T-helper 17 cell (primary cell): ENCODE measurements at regions not wholly inside any gene's neighbourhood (a gene's known extent, or its start where the extent isn't known, plus 50 kb on each side); places are given as distances from the start of the nearest gene placed in this dataset.

Experiments
- ATAC-seq: fragments of 150-1000 bp; cut with Tn5 transposase; 2 replicates; pipeline ENCODE4 v1.10.0; 2021; ENCODE audit warnings: mild to moderate bottlenecking, moderate library complexity
- DNase-seq, 3 donors: peaks; one replicate each; pipeline versions ENCODE4 v3.0.0 to v3.0.0-alpha.2; 2020 to 2021
- H3K9me3 ChIP-seq: one replicate; pipeline ENCODE4 v1.7.0; 2013; ENCODE audit warnings: low read length, mild to moderate bottlenecking; ENCODE audit not compliant: control insufficient read depth, poor library complexity, severe bottlenecking
- H3K27ac Mint-ChIP-seq: one replicate; pipeline ENCODE4 v1.8.0; 2022; ENCODE audit warnings: mild to moderate bottlenecking, moderate library complexity, mixed read lengths
- H3K27me3 Mint-ChIP-seq: one replicate; pipeline ENCODE4 v1.8.0; 2022; ENCODE audit warnings: mixed read lengths
- H3K36me3 Mint-ChIP-seq: one replicate; pipeline ENCODE4 v1.8.0; 2022; ENCODE audit warnings: low read depth, mixed read lengths
- H3K4me1 Mint-ChIP-seq: one replicate; pipeline ENCODE4 v1.8.0; 2022; ENCODE audit warnings: mild to moderate bottlenecking, mixed read lengths
- H3K4me3 Mint-ChIP-seq: one replicate; pipeline ENCODE4 v1.8.0; 2022; ENCODE audit warnings: mild to moderate bottlenecking, moderate library complexity, mixed read lengths

- Mint-ChIP-seq H3K36me3 (no peaks in the 10 kb centered on the region), H3K27ac (no peak overlapping the region), H3K4me1 (no peaks in the 10 kb centered on the region), H3K27me3 (no peaks in the 10 kb centered on the region), H3K4me3 (no peak overlapping the region)
- H3K9me3 ChIP-seq: no peaks in the 10 kb centered on the region
- DNase-seq (no peak), ATAC-seq (no peak)
Measured at GRCh38 chr12:39173726-39174125, 268.3 kb upstream of the CPNE8 start.

GRCh38 chr12:39165338-39165737, 259.9 kb upstream of the CPNE8 start:
- H3K4me1 Mint-ChIP-seq: no peaks in the 10 kb centered on the region
- H3K4me3 Mint-ChIP-seq: no peak overlapping the region
- no peaks in the 10 kb centered on the region for H3K27me3 Mint-ChIP-seq

GRCh38 chr12:39161465-39162085, 256.2 kb upstream of the CPNE8 start:
- ATAC-seq: no peak

More at GRCh38 chr12:39165338-39165737, 259.9 kb upstream of the CPNE8 start:
- DNase-seq (no peak), ATAC-seq (no peak)
- no peaks in the 10 kb centered on the region for H3K36me3 Mint-ChIP-seq
- H3K9me3 ChIP-seq: no peaks in the 10 kb centered on the region
- no peak overlapping the region for H3K27ac Mint-ChIP-seq

GRCh38 chr12:39157696-39158342, 252.4 kb upstream of the CPNE8 start:
- no peak overlapping the region for H3K27ac Mint-ChIP-seq
- no peaks in the 10 kb centered on the region for H3K27me3 Mint-ChIP-seq
- H3K9me3 ChIP-seq: no peaks in the 10 kb centered on the region
- H3K36me3 Mint-ChIP-seq: no peaks in the 10 kb centered on the region
- no peaks in the 10 kb centered on the region for H3K4me1 Mint-ChIP-seq
- ATAC-seq (no peak), DNase-seq (no peak)
- H3K4me3 Mint-ChIP-seq: no peak overlapping the region

More at GRCh38 chr12:39161465-39162085, 256.2 kb upstream of the CPNE8 start:
- H3K36me3 Mint-ChIP-seq: no peaks in the 10 kb centered on the region
- no peaks in the 10 kb centered on the region for H3K27me3 Mint-ChIP-seq
- no peak overlapping the region for H3K4me3 Mint-ChIP-seq
- H3K9me3 ChIP-seq: no peaks in the 10 kb centered on the region
- H3K27ac Mint-ChIP-seq: no peak overlapping the region
- H3K4me1 Mint-ChIP-seq: no peaks in the 10 kb centered on the region
- DNase-seq: no peak

GRCh38 chr12:39145175-39145999, 240.0 kb upstream of the CPNE8 start:
- peak overlapping the region; percentile 10 for H3K4me3 Mint-ChIP-seq

GRCh38 chr12:39144613-39145061, 239.2 kb upstream of the CPNE8 start:
- Mint-ChIP-seq H3K36me3 (peaks cover 4% of the 10 kb centered on the region), H3K4me3 (no peak overlapping the region), H3K27ac (no peak overlapping the region)

More at GRCh38 chr12:39145175-39145999, 240.0 kb upstream of the CPNE8 start:
- ATAC-seq (no peak), DNase-seq (no peak)
- H3K9me3 ChIP-seq: no peaks in the 10 kb centered on the region
- no peaks in the 10 kb centered on the region for H3K4me1 Mint-ChIP-seq
- no peak overlapping the region for H3K27ac Mint-ChIP-seq
- H3K36me3 Mint-ChIP-seq: peaks cover 4% of the 10 kb centered on the region
- H3K27me3 Mint-ChIP-seq: peaks cover 19% of the 10 kb centered on the region

GRCh38 chr12:39138268-39138667, 232.9 kb upstream of the CPNE8 start:
- ATAC-seq: no peak
- Mint-ChIP-seq H3K36me3 (no peaks in the 10 kb centered on the region), H3K4me3 (no peak overlapping the region), H3K4me1 (no peaks in the 10 kb centered on the region), H3K27me3 (peaks cover 6% of the 10 kb centered on the region), H3K27ac (no peak overlapping the region)
- no peaks in the 10 kb centered on the region for H3K9me3 ChIP-seq
- no peak for DNase-seq

More at GRCh38 chr12:39144613-39145061, 239.2 kb upstream of the CPNE8 start:
- peaks cover 19% of the 10 kb centered on the region for H3K27me3 Mint-ChIP-seq
- no peaks in the 10 kb centered on the region for H3K4me1 Mint-ChIP-seq
- no peaks in the 10 kb centered on the region for H3K9me3 ChIP-seq
- DNase-seq (no peak), ATAC-seq (no peak)

- DNase-seq (no peak), ATAC-seq (no peak)
- Mint-ChIP-seq H3K4me1 (no peaks in the 10 kb centered on the region), H3K4me3 (no peak overlapping the region), H3K27me3 (peaks cover 7% of the 10 kb centered on the region), H3K27ac (no peak overlapping the region), H3K36me3 (no peaks in the 10 kb centered on the region)
- H3K9me3 ChIP-seq: no peaks in the 10 kb centered on the region
Measured at GRCh38 chr12:39127401-39127800, 222.0 kb upstream of the CPNE8 start.

GRCh38 chr12:39125566-39125965, 220.2 kb upstream of the CPNE8 start:
- Mint-ChIP-seq H3K27ac (no peak overlapping the region), H3K27me3 (peaks cover 7% of the 10 kb centered on the region), H3K4me1 (no peaks in the 10 kb centered on the region), H3K36me3 (no peaks in the 10 kb centered on the region), H3K4me3 (no peak overlapping the region)
- no peaks in the 10 kb centered on the region for H3K9me3 ChIP-seq
- ATAC-seq (no peak), DNase-seq (no peak)

- no peak overlapping the region for H3K27ac Mint-ChIP-seq
- H3K27me3 Mint-ChIP-seq: peaks cover 7% of the 10 kb centered on the region
- H3K4me1 Mint-ChIP-seq: no peaks in the 10 kb centered on the region
- DNase-seq (no peak), ATAC-seq (no peak)
- H3K4me3 Mint-ChIP-seq: no peak overlapping the region
- no peaks in the 10 kb centered on the region for H3K9me3 ChIP-seq
- H3K36me3 Mint-ChIP-seq: no peaks in the 10 kb centered on the region
Measured at GRCh38 chr12:39124768-39125167, 219.4 kb upstream of the CPNE8 start.

GRCh38 chr12:39123580-39124253, 218.3 kb upstream of the CPNE8 start:
- Mint-ChIP-seq H3K27ac (no peak overlapping the region), H3K27me3 (peaks cover 7% of the 10 kb centered on the region), H3K4me1 (no peaks in the 10 kb centered on the region), H3K4me3 (no peak overlapping the region), H3K36me3 (no peaks in the 10 kb centered on the region)
- no peaks in the 10 kb centered on the region for H3K9me3 ChIP-seq
- ATAC-seq (no peak), DNase-seq (no peak)

- Mint-ChIP-seq H3K27ac (no peak overlapping the region), H3K4me3 (no peak overlapping the region), H3K4me1 (no peaks in the 10 kb centered on the region), H3K27me3 (peaks cover 7% of the 10 kb centered on the region), H3K36me3 (no peaks in the 10 kb centered on the region)
- no peaks in the 10 kb centered on the region for H3K9me3 ChIP-seq
- DNase-seq: no peak
- no peak for ATAC-seq
Measured at GRCh38 chr12:39122562-39123204, 217.3 kb upstream of the CPNE8 start.
